ENCODE measurements at regions not wholly inside any gene's neighbourhood (a gene's known extent, or its start where the extent isn't known, plus 50 kb on each side); places are given as distances from the start of the nearest gene placed in this dataset.

DNA sequence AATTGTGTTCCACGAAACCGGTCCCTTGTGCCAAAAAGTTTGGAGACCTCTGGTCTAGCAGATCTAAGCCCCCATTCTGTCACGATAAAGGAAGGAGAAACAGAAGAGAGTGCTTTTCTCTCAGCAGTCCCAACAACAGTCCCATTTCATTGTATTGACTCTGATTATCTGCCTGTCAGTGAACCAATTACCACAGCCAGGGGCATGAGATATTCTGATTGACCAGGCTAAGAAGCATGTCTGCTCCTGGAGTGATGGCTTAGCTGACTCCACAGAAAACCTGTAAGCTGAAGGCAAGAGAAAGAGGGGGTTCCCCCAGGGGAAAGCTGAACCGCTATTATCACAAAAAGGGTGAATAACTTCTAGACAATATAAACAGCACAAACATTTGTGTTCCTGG lies 765.4 kb downstream of the SORCS1 start:
- no peaks in the 10 kb centered on the region for H3K9me3 ChIP-seq (ENCODE audit: control insufficient read depth in 4 of 4, insufficient read depth in 3 of 4, low read length in 3 of 4)
- no peaks in the 10 kb centered on the region for H3K36me3 ChIP-seq (ENCODE audit: control insufficient read depth in 4 of 4, insufficient read depth in 4 of 4, low read length in 4 of 4)
- TF ChIP-seq, protein P1, sequence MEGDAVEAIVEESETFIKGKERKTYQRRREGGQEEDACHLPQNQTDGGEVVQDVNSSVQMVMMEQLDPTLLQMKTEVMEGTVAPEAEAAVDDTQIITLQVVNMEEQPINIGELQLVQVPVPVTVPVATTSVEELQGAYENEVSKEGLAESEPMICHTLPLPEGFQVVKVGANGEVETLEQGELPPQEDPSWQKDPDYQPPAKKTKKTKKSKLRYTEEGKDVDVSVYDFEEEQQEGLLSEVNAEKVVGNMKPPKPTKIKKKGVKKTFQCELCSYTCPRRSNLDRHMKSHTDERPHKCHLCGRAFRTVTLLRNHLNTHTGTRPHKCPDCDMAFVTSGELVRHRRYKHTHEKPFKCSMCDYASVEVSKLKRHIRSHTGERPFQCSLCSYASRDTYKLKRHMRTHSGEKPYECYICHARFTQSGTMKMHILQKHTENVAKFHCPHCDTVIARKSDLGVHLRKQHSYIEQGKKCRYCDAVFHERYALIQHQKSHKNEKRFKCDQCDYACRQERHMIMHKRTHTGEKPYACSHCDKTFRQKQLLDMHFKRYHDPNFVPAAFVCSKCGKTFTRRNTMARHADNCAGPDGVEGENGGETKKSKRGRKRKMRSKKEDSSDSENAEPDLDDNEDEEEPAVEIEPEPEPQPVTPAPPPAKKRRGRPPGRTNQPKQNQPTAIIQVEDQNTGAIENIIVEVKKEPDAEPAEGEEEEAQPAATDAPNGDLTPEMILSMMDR (IDR thresholded peaks at IDR 0.05; ENCODE audit: control extremely low read depth, extremely low read depth): no peak
- H3K27me3 ChIP-seq (ENCODE audit: control insufficient read depth in 3 of 3, insufficient read depth in 3 of 3, low read length in 2 of 3): no peaks in the 10 kb centered on the region
- no peak overlapping the region for H3K27ac ChIP-seq (ENCODE audit: low read depth in 1 of 2, low read length in 1 of 2)
- peaks cover 0 to 9% (median 0%) of the 10 kb centered on the region in 5 donors for H3K4me1 ChIP-seq (ENCODE audit: control insufficient read depth in 5 of 5, insufficient read depth in 5 of 5, low read length in 5 of 5)
- no peak overlapping the region for H3K4me3 ChIP-seq
- ATAC-seq (ENCODE audit: insufficient read depth, low FRiP score): no peak
- DNase-seq: no peak
- 64 to 69% methylated on average over 4 of the region's 4 CpGs for WGBS, 2 donors
- H3K9ac ChIP-seq (ENCODE audit: insufficient read depth in 1 of 2, low read length in 2 of 2): no peak overlapping the region

DNA sequence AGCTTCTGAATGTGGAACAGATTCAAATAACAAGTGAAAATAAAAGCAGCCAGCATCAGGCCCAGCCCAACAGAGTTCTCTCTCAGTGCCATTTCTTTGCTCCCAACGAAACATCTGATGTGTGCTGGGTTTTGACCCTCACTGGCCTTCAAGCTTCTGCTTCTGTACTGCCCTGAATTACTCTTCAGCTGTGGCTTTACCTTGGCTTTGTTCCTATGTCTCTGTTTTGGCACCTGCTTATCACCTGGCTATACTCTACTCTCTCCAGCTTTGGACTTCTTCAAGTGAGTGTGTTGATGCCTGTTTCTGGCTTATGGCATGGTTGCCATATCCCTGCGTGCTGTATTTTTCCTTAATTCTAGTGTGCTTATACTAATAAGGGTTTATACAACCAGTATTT lies 768.3 kb downstream of the SORCS1 start:
- Histone ChIP-seq H3K4me1 (ENCODE audit: control insufficient read depth in 5 of 5, insufficient read depth in 5 of 5, low read length in 5 of 5) (peaks cover 0 to 9% (median 0%) of the 10 kb centered on the region in 5 donors), H3K4me3 (no peak overlapping the region), H3K9ac (ENCODE audit: insufficient read depth in 1 of 2, low read length in 2 of 2) (no peak overlapping the region), H3K36me3 (ENCODE audit: control insufficient read depth in 4 of 4, insufficient read depth in 4 of 4, low read length in 4 of 4) (no peaks in the 10 kb centered on the region), H3K9me3 (ENCODE audit: control insufficient read depth in 4 of 4, insufficient read depth in 3 of 4, low read length in 3 of 4) (no peaks in the 10 kb centered on the region), H3K27ac (ENCODE audit: low read depth in 1 of 2, low read length in 1 of 2) (no peak overlapping the region), H3K27me3 (ENCODE audit: control insufficient read depth in 3 of 3, insufficient read depth in 3 of 3, low read length in 2 of 3) (no peaks in the 10 kb centered on the region)
- TF ChIP-seq, protein P1 (IDR thresholded peaks at IDR 0.05; ENCODE audit: control extremely low read depth, extremely low read depth): no peak
- ATAC-seq (ENCODE audit: insufficient read depth, low FRiP score) (no peak), DNase-seq (no peak)
- WGBS, 2 donors: 70 to 72% methylated on average over 2 of the region's 2 CpGs

DNA sequence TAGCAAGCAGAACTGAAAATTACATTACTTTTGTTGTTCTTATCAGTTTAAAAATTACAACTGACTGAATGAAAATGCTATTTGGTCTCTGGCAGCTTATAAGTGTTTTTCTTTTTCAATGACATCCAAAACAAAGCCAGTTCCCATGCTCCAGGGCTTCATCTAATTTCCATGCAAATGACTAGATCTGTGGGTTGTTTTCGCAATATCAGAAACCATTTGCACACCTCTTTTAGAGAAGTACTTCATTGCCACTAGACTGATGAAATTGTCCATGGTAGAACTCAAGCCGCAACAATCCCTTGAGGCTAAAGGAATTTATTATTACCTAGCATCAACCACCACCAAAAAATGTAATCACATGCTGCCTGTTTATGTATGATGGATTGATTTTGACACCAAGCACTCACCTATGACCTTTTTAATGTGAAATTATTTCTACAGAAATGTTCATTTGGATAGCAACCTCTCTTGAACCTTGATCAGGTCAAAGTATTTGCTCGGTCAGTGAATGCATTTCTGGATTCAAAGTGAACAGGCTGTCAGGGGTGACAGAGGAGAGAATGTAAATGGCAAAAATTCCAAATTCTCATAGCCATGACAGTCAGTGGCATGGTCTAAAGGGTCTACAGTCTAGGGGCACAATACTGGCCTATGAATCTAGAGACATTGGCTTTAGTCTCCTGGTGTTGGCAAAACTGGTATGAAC lies 769.3 kb downstream of the SORCS1 start:
- Histone ChIP-seq H3K4me1 (ENCODE audit: control insufficient read depth in 5 of 5, insufficient read depth in 5 of 5, low read length in 5 of 5) (peaks cover 0 to 9% (median 0%) of the 10 kb centered on the region in 5 donors), H3K36me3 (ENCODE audit: control insufficient read depth in 4 of 4, insufficient read depth in 4 of 4, low read length in 4 of 4) (no peaks in the 10 kb centered on the region), H3K4me3 (no peak overlapping the region), H3K9ac (ENCODE audit: insufficient read depth in 1 of 2, low read length in 2 of 2) (no peak overlapping the region), H3K9me3 (ENCODE audit: control insufficient read depth in 4 of 4, insufficient read depth in 3 of 4, low read length in 3 of 4) (no peaks in the 10 kb centered on the region), H3K27me3 (ENCODE audit: control insufficient read depth in 3 of 3, insufficient read depth in 3 of 3, low read length in 2 of 3) (no peaks in the 10 kb centered on the region), H3K27ac (ENCODE audit: low read depth in 1 of 2, low read length in 1 of 2) (no peak overlapping the region)
- TF ChIP-seq, protein P1 (IDR thresholded peaks at IDR 0.05; ENCODE audit: control extremely low read depth, extremely low read depth): no peak
- WGBS, 2 donors: 61 to 72% methylated on average over 3 of the region's 3 CpGs
- no peak for DNase-seq
- no peak for ATAC-seq (ENCODE audit: insufficient read depth, low FRiP score)

DNA sequence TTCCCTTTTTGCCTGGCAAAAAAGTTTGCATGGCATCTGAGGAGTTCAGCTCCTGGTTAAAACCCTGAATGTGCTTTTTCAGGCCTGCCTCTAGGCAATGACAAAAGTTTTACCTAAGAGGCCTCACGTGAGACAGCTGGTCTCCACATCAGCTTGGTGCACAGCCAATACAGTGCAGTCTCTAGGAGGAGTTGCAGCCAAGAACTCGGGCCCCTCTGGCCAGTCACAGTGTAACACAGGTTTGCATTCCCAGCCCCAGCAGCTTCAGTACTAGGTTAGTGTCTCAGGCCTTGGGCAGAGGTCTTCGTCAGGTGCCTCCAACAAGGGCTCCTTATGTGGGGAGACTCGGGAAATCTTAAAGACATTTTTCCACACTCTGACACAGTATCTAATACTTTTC lies 771.7 kb downstream of the SORCS1 start:
- 71 to 77% methylated on average over 4 of the region's 4 CpGs for WGBS, 2 donors
- no peak overlapping the region for H3K9ac ChIP-seq (ENCODE audit: insufficient read depth in 1 of 2, low read length in 2 of 2)
- DNase-seq (no peak), ATAC-seq (ENCODE audit: insufficient read depth, low FRiP score) (no peak)
- H3K4me1 ChIP-seq (ENCODE audit: control insufficient read depth in 5 of 5, insufficient read depth in 5 of 5, low read length in 5 of 5): peaks cover 0 to 9% (median 0%) of the 10 kb centered on the region in 5 donors
- H3K27ac ChIP-seq (ENCODE audit: low read depth in 1 of 2, low read length in 1 of 2): no peak overlapping the region
- no peaks in the 10 kb centered on the region for H3K27me3 ChIP-seq (ENCODE audit: control insufficient read depth in 3 of 3, insufficient read depth in 3 of 3, low read length in 2 of 3)
- TF ChIP-seq, protein P1 (IDR thresholded peaks at IDR 0.05; ENCODE audit: control extremely low read depth, extremely low read depth): no peak
- H3K4me3 ChIP-seq: no peak overlapping the region
- H3K36me3 ChIP-seq (ENCODE audit: control insufficient read depth in 4 of 4, insufficient read depth in 4 of 4, low read length in 4 of 4): no peaks in the 10 kb centered on the region
- H3K9me3 ChIP-seq (ENCODE audit: control insufficient read depth in 4 of 4, insufficient read depth in 3 of 4, low read length in 3 of 4): no peaks in the 10 kb centered on the region

All from lung (tissue), 11 donors.